ENCODE measurements at regions not wholly inside any gene's neighbourhood (a gene's known extent, or its start where the extent isn't known, plus 50 kb on each side); places are given as distances from the start of the nearest gene placed in this dataset.

- no peak for TF ChIP-seq CTCF (IDR thresholded peaks at IDR 0.05; ENCODE audit: insufficient read depth, low read length, poor library complexity, severe bottlenecking)
- DNase-seq (ENCODE audit: low read depth), result peak; percentile 9
- Histone ChIP-seq H3K27me3 (ENCODE audit: control insufficient read depth, insufficient read depth, low read length) (no peaks in the 10 kb centered on the region), H3K36me3 (ENCODE audit: control insufficient read depth, insufficient read depth, low read length) (no peaks in the 10 kb centered on the region), H3K4me3 (ENCODE audit: low read depth, low read length) (no peak overlapping the region)
Measured at GRCh38 chr7:12942609-12943008, 255.2 kb downstream of the ARL4A start.

- no peak for TF ChIP-seq CTCF (IDR thresholded peaks at IDR 0.05; ENCODE audit: insufficient read depth, low read length, poor library complexity, severe bottlenecking)
- Histone ChIP-seq H3K4me3 (ENCODE audit: low read depth, low read length) (no peak overlapping the region), H3K36me3 (ENCODE audit: control insufficient read depth, insufficient read depth, low read length) (no peaks in the 10 kb centered on the region), H3K27me3 (ENCODE audit: control insufficient read depth, insufficient read depth, low read length) (no peaks in the 10 kb centered on the region)
- no peak for DNase-seq (ENCODE audit: low read depth)
Measured at GRCh38 chr7:12943781-12944180, 256.3 kb downstream of the ARL4A start.

- Histone ChIP-seq H3K36me3 (ENCODE audit: control insufficient read depth, insufficient read depth, low read length) (no peaks in the 10 kb centered on the region), H3K27me3 (ENCODE audit: control insufficient read depth, insufficient read depth, low read length) (no peaks in the 10 kb centered on the region), H3K4me3 (ENCODE audit: low read depth, low read length) (no peak overlapping the region)
- no peak for DNase-seq (ENCODE audit: low read depth)
- TF ChIP-seq CTCF (IDR thresholded peaks at IDR 0.05; ENCODE audit: insufficient read depth, low read length, poor library complexity, severe bottlenecking), result no peak
Measured at GRCh38 chr7:12945901-12946300, 258.5 kb downstream of the ARL4A start.

- Histone ChIP-seq H3K27me3 (ENCODE audit: control insufficient read depth, insufficient read depth, low read length) (no peaks in the 10 kb centered on the region), H3K4me3 (ENCODE audit: low read depth, low read length) (no peak overlapping the region), H3K36me3 (ENCODE audit: control insufficient read depth, insufficient read depth, low read length) (no peaks in the 10 kb centered on the region)
- TF ChIP-seq CTCF (IDR thresholded peaks at IDR 0.05; ENCODE audit: insufficient read depth, low read length, poor library complexity, severe bottlenecking), result no peak
- DNase-seq (ENCODE audit: low read depth), result no peak
Measured at GRCh38 chr7:12947465-12947864, 260.0 kb downstream of the ARL4A start.

GRCh38 chr7:12949060-12949931 lies 261.9 kb downstream of the ARL4A start:
- Histone ChIP-seq H3K27me3 (ENCODE audit: control insufficient read depth, insufficient read depth, low read length) (no peaks in the 10 kb centered on the region), H3K36me3 (ENCODE audit: control insufficient read depth, insufficient read depth, low read length) (no peaks in the 10 kb centered on the region), H3K4me3 (ENCODE audit: low read depth, low read length) (no peak overlapping the region)
- peak; percentile 14 for DNase-seq (ENCODE audit: low read depth)
- TF ChIP-seq CTCF (IDR thresholded peaks at IDR 0.05; ENCODE audit: insufficient read depth, low read length, poor library complexity, severe bottlenecking), result no peak

GRCh38 chr7:12951397-12951801 lies 264.0 kb downstream of the ARL4A start:
- Histone ChIP-seq H3K4me3 (ENCODE audit: low read depth, low read length) (no peak overlapping the region), H3K36me3 (ENCODE audit: control insufficient read depth, insufficient read depth, low read length) (no peaks in the 10 kb centered on the region), H3K27me3 (ENCODE audit: control insufficient read depth, insufficient read depth, low read length) (no peaks in the 10 kb centered on the region)
- DNase-seq (ENCODE audit: low read depth), result peak; percentile 81
- TF ChIP-seq CTCF (IDR thresholded peaks at IDR 0.05; ENCODE audit: insufficient read depth, low read length, poor library complexity, severe bottlenecking), result no peak
